Skeletal muscle tissue (tissue), 3 donors: ENCODE measurements at regions not wholly inside any gene's neighbourhood (a gene's known extent, or its start where the extent isn't known, plus 50 kb on each side); places are given as distances from the start of the nearest gene placed in this dataset.

Experiments
- H3K27ac ChIP-seq: one replicate; pipeline ENCODE4 v1.7.0; 2013; ENCODE audit warnings: mild to moderate bottlenecking, low read depth, low read length, inconsistent platforms
- H3K27me3 ChIP-seq, 3 donors: one replicate each; pipeline ENCODE4 v1.7.0; 2013; ENCODE audit warnings: low read length in 3 of 3; ENCODE audit not compliant: control insufficient read depth in 3 of 3, insufficient read depth in 3 of 3
- H3K36me3 ChIP-seq, 3 donors: one replicate each; pipeline ENCODE4 v1.7.0; 2013; ENCODE audit warnings: low read length in 3 of 3; ENCODE audit not compliant: control insufficient read depth in 3 of 3, insufficient read depth in 3 of 3
- H3K4me1 ChIP-seq, 3 donors: one replicate each; pipeline ENCODE4 v1.7.0; 2013; ENCODE audit warnings: low read length in 3 of 3, mild to moderate bottlenecking in 3 of 3; ENCODE audit not compliant: control insufficient read depth in 3 of 3, insufficient read depth in 3 of 3
- H3K4me3 ChIP-seq, 3 donors: one replicate each; pipeline ENCODE4 v1.7.0; 2013; ENCODE audit warnings: low read length in 3 of 3
- H3K9ac ChIP-seq, 3 donors: one replicate each; pipeline ENCODE4 v1.7.0; 2013; ENCODE audit warnings: low read length in 3 of 3, mild to moderate bottlenecking in 3 of 3, moderate library complexity in 2 of 3, low read depth in 1 of 3
- H3K9me3 ChIP-seq, 3 donors: one replicate each; pipeline ENCODE4 v1.7.0; 2013; ENCODE audit warnings: low read length in 3 of 3; ENCODE audit not compliant: control insufficient read depth in 3 of 3
- donor health status: Osteomylitis.

GRCh38 chr5:21694567-21694966, 1158.6 kb downstream of the CDH12 start:
- Histone ChIP-seq H3K9ac (no peak overlapping the region), H3K4me3 (no peak overlapping the region), H3K27me3 (no peaks in the 10 kb centered on the region), H3K9me3 (no peaks in the 10 kb centered on the region), H3K27ac (no peak overlapping the region), H3K4me1 (no peaks in the 10 kb centered on the region), H3K36me3 (no peaks in the 10 kb centered on the region)

- Histone ChIP-seq H3K4me3 (no peak overlapping the region), H3K27me3 (no peaks in the 10 kb centered on the region), H3K9ac (no peak overlapping the region), H3K27ac (no peak overlapping the region), H3K9me3 (no peaks in the 10 kb centered on the region), H3K4me1 (no peaks in the 10 kb centered on the region), H3K36me3 (no peaks in the 10 kb centered on the region)
Measured at GRCh38 chr5:21693591-21693990, 1159.6 kb downstream of the CDH12 start.

- Histone ChIP-seq H3K4me3 (no peak overlapping the region), H3K27ac (no peak overlapping the region), H3K9ac (no peak overlapping the region), H3K27me3 (no peaks in the 10 kb centered on the region), H3K4me1 (no peaks in the 10 kb centered on the region), H3K9me3 (no peaks in the 10 kb centered on the region), H3K36me3 (no peaks in the 10 kb centered on the region)
Measured at GRCh38 chr5:21689587-21689986, 1163.6 kb downstream of the CDH12 start.

DNA sequence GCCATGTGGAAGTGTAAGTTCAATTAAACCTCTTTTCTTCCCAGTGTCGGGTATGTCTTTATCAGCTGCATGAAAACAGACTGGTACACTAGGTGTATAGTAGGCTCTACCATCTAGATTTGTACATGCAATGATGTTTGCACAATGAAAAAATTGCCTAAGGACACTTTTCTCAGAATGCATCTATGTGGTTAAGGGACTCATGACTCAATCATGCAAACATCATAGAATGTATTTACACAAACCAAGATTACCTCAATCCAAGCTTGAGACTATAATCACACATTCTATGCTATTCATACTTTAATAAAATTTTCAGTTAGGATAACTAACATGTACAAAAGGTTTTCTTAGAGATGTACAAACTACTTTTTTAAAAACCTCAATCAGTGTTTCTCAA, 1164.5 kb downstream of the CDH12 start:
- Histone ChIP-seq H3K4me1 (no peaks in the 10 kb centered on the region), H3K36me3 (no peaks in the 10 kb centered on the region), H3K27ac (no peak overlapping the region), H3K4me3 (no peak overlapping the region), H3K9ac (no peak overlapping the region), H3K27me3 (no peaks in the 10 kb centered on the region), H3K9me3 (no peaks in the 10 kb centered on the region)

DNA sequence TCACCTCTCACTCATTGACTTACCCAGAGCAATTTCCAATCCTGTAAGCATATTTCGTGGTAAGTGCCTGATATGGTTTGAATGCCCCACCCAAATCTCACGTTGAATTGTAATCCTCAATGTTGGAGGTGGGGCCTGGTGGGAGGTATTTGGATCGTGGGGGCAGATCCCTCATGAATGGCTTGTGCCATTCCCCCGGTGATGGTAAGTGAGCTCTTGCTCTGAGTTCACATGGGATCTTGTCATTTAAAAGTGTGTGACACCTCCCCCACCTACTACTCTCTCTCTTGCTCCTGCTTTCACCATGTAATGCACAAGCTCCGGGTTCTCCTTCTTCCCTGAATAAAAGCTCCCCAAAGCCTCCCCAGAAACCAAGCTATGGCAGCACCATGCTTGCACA, 1165.5 kb downstream of the CDH12 start:
- H3K4me1 ChIP-seq: no peaks in the 10 kb centered on the region
- no peak overlapping the region for H3K9ac ChIP-seq
- no peak overlapping the region for H3K27ac ChIP-seq
- H3K36me3 ChIP-seq: no peaks in the 10 kb centered on the region
- no peaks in the 10 kb centered on the region for H3K9me3 ChIP-seq
- no peak overlapping the region for H3K4me3 ChIP-seq
- H3K27me3 ChIP-seq: no peaks in the 10 kb centered on the region

DNA sequence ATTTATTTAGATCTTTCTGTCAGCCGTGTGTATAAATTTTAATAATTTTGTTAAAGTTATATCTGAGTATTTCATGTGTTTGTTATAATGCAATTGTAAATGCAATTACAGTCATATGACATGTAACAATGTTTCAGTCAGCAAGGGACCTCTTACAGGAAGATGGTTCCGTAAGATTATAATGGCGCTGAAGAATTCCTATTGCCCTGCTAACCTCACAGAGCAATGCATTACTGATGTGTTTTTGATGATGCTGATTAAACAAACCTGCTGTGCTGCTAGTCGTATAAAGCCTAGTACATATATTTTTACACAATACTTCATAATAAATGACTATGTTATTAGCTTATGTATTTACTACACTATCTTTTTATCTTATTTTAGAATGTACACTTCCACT, 1166.4 kb downstream of the CDH12 start:
- no peaks in the 10 kb centered on the region for H3K9me3 ChIP-seq
- H3K27ac ChIP-seq: no peak overlapping the region
- no peak overlapping the region for H3K9ac ChIP-seq
- no peaks in the 10 kb centered on the region for H3K36me3 ChIP-seq
- no peaks in the 10 kb centered on the region for H3K27me3 ChIP-seq
- H3K4me1 ChIP-seq: no peaks in the 10 kb centered on the region
- H3K4me3 ChIP-seq: no peak overlapping the region

GRCh38 chr5:21685522-21685921, 1167.6 kb downstream of the CDH12 start:
- Histone ChIP-seq H3K9ac (no peak overlapping the region), H3K27me3 (no peaks in the 10 kb centered on the region), H3K9me3 (no peaks in the 10 kb centered on the region), H3K27ac (no peak overlapping the region), H3K4me1 (no peaks in the 10 kb centered on the region), H3K4me3 (no peak overlapping the region), H3K36me3 (no peaks in the 10 kb centered on the region)

DNA sequence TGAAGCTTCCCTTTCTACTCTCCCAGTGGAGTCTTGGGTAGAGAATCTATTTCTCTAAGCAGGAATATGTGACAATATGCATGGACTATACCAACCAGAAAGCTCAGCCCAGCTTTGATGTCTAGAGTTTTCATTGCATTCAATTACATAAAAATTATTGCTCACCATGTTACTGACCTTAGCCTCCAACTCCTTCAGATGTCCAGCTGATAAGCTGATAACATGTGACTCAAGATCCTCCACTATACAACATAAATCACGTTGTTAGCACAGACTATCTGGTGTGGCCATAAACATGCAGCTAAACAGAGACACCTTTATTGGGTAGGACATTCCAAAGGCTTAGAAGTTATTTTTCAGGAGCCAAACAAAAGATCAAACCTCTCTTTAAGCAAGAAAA, 1168.2 kb downstream of the CDH12 start:
- no peak overlapping the region for H3K27ac ChIP-seq
- no peaks in the 10 kb centered on the region for H3K27me3 ChIP-seq
- no peaks in the 10 kb centered on the region for H3K4me1 ChIP-seq
- no peak overlapping the region for H3K9ac ChIP-seq
- H3K36me3 ChIP-seq: no peaks in the 10 kb centered on the region
- no peaks in the 10 kb centered on the region for H3K9me3 ChIP-seq
- no peak overlapping the region for H3K4me3 ChIP-seq

- no peak overlapping the region for H3K4me3 ChIP-seq
- H3K27ac ChIP-seq: no peak overlapping the region
- H3K9ac ChIP-seq: no peak overlapping the region
- no peaks in the 10 kb centered on the region for H3K4me1 ChIP-seq
- H3K9me3 ChIP-seq: no peaks in the 10 kb centered on the region
- H3K27me3 ChIP-seq: no peaks in the 10 kb centered on the region
- H3K36me3 ChIP-seq: no peaks in the 10 kb centered on the region
Measured at GRCh38 chr5:21681911-21682310, 1171.2 kb downstream of the CDH12 start.

GRCh38 chr5:21680641-21681040, 1172.5 kb downstream of the CDH12 start:
- Histone ChIP-seq H3K4me3 (no peak overlapping the region), H3K9me3 (no peaks in the 10 kb centered on the region), H3K9ac (no peak overlapping the region), H3K4me1 (no peaks in the 10 kb centered on the region), H3K27me3 (no peaks in the 10 kb centered on the region), H3K36me3 (no peaks in the 10 kb centered on the region), H3K27ac (no peak overlapping the region)

DNA sequence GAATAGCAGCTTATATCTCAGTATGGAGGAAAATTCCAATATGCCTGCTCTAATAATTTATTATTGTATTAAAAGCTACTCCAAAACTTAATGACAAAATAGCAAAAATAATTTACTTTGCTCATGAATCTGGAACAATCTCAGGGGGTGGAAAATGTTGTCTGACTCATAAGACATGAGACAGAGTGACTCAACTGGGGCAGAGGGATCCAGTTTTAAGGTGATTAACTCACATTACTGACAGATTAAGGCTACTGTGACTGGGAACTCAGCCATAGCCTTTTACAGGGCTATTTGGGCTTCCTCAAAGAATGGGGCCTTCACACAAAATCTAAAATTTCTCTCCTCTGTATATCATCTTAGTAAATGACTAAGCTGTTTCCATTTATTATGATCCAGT, 1172.9 kb downstream of the CDH12 start:
- no peaks in the 10 kb centered on the region for H3K4me1 ChIP-seq
- H3K4me3 ChIP-seq: no peak overlapping the region
- no peaks in the 10 kb centered on the region for H3K27me3 ChIP-seq
- no peak overlapping the region for H3K27ac ChIP-seq
- no peak overlapping the region for H3K9ac ChIP-seq
- no peaks in the 10 kb centered on the region for H3K36me3 ChIP-seq
- no peaks in the 10 kb centered on the region for H3K9me3 ChIP-seq
